ENCODE measurements at regions not wholly inside any gene's neighbourhood (a gene's known extent, or its start where the extent isn't known, plus 50 kb on each side); places are given as distances from the start of the nearest gene placed in this dataset.

DNA sequence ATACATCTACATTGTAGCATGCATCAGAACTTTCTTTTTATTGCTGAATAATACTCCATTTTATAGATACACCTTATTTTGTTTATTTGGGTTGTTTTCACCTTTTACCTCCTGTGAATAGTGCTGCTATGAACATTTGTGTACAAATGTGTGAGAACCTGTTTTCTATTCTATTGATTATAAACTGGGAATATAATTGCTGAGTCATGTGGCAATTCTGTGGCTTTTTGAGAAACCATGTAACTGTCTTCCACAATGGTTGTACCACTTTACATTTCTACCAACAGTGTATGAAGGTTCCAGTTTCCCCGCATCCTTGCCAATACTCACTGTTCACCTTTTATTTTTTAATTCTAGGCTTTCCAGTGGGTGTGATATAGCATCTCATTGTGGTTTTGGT is 138.6 kb upstream of the MBL2 start:
- Mint-ChIP-seq H3K4me3 (no peak overlapping the region), H3K9me3 (peaks cover 0 to 20% (median 7%) of the 10 kb centered on the region in 8 donors), H3K4me1 (no peaks in the 10 kb centered on the region), H3K27ac (no peak overlapping the region), H3K36me3 (no peaks in the 10 kb centered on the region), H3K27me3 (no peaks in the 10 kb centered on the region)
- DNase-seq, result no peak
- Histone ChIP-seq H3K9me3 (ENCODE audit: control insufficient read depth in 1 of 2, low read length in 2 of 2) (no peaks in the 10 kb centered on the region), H3K4me1 (ENCODE audit: insufficient read depth, low read length) (no peaks in the 10 kb centered on the region), H3K36me3 (ENCODE audit: insufficient read depth, low read length) (no peaks in the 10 kb centered on the region), H3K4me3 (ENCODE audit: low read length in 2 of 2) (no peak overlapping the region), H3K27ac (ENCODE audit: low read depth, low read length) (no peak overlapping the region), H3K27me3 (ENCODE audit: insufficient read depth, low read length) (no peaks in the 10 kb centered on the region)
- CTCF ChIA-PET (ENCODE audit: partially characterized antibody), result no interaction called here
- POLR2A ChIA-PET (ENCODE audit: partially characterized antibody), result no interaction called here
- intact Hi-C loops (cut with micrococcal nuclease), result no loop called here

DNA sequence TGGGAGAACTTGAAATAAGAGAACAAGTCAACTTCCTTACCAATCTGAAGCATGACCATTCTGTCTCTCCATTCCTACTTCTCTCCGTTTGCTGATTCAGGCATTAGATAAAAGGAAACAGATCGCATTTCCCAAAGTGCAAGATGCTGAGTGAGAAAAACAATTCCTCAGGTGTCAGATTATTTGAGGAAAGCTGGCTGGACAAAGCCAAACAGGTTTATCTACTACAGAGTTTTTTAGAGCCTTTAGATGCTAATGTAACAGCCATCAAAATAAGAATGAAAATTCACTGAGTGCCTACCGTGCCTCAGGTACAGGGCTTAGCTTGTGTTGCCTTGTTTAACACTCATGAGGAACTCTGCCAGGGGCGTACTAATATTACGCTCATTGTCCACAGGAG is 135.9 kb upstream of the MBL2 start:
- H3K4me3 Mint-ChIP-seq, result no peak overlapping the region
- ChIA-PET CTCF (ENCODE audit: partially characterized antibody) (no interaction called here), POLR2A (ENCODE audit: partially characterized antibody) (no interaction called here)

DNA sequence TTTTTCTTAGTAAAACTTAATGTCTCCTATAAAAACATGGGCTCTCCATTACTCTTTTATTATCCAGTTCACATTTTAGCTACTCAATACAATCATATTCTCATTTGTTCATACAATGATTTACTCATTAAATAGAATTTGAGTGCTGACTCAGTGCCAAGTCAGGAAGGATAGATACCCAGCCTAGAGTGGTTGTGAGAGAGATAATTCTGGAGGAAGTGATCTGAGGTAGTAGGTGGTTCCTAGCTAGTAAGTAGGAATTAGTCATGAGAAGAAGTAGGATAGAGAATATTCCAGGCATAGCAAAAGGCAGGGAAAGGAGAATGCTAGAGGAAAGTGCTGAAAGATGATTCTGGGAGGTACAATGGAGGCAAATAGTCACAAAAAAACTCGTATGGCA is 133.5 kb upstream of the MBL2 start:
- CTCF ChIA-PET (ENCODE audit: partially characterized antibody), result no interaction called here

More for the DNA sequence above, 135.9 kb upstream of the MBL2 start:
- intact Hi-C loops (cut with micrococcal nuclease), result no loop called here
- Histone ChIP-seq H3K9me3 (ENCODE audit: control insufficient read depth in 1 of 2, low read length in 2 of 2) (no peaks in the 10 kb centered on the region), H3K4me3 (ENCODE audit: low read length in 2 of 2) (no peak overlapping the region), H3K36me3 (ENCODE audit: insufficient read depth, low read length) (no peaks in the 10 kb centered on the region), H3K27ac (ENCODE audit: low read depth, low read length) (no peak overlapping the region), H3K4me1 (ENCODE audit: insufficient read depth, low read length) (no peaks in the 10 kb centered on the region), H3K27me3 (ENCODE audit: insufficient read depth, low read length) (no peaks in the 10 kb centered on the region)
- H3K4me1 Mint-ChIP-seq, result no peaks in the 10 kb centered on the region
- no peak for DNase-seq
- H3K27me3 Mint-ChIP-seq, result no peaks in the 10 kb centered on the region
- H3K27ac Mint-ChIP-seq, result no peak overlapping the region
- H3K36me3 Mint-ChIP-seq, result no peaks in the 10 kb centered on the region
- peaks cover 3 to 17% (median 9%) of the 10 kb centered on the region in 8 donors for H3K9me3 Mint-ChIP-seq

DNA sequence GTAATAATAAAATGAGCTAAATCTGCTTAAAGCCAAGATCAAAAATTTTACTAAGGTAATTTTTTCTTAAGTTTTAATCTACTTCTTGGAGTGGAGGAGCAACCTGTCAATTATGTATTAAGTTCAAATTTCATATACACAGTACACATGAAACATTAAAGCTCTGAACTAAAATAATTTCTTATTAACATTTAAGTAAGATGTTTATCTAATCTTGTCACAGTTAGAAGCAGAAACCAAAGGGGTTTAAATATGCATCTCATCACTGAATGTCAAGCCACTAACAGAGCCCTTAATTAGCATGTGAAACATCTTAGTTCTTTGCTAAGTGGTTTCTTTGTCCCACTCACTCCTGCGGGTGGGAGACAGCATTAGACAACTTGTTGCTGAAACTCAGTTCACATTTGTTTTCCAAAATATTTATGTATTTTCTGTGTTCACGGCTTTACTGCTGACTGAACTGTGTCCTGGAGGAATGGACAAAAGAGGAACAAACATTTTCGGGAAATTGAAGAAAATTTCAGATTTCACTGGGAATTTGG is 130.9 kb upstream of the MBL2 start:
- ChIA-PET POLR2A (ENCODE audit: partially characterized antibody) (no interaction called here), CTCF (ENCODE audit: partially characterized antibody) (no interaction called here)
- Histone ChIP-seq H3K4me3 (ENCODE audit: low read length in 2 of 2) (no peak overlapping the region), H3K27ac (ENCODE audit: low read depth, low read length) (no peak overlapping the region), H3K27me3 (ENCODE audit: insufficient read depth, low read length) (no peaks in the 10 kb centered on the region), H3K36me3 (ENCODE audit: insufficient read depth, low read length) (no peaks in the 10 kb centered on the region), H3K4me1 (ENCODE audit: insufficient read depth, low read length) (no peaks in the 10 kb centered on the region), H3K9me3 (ENCODE audit: control insufficient read depth in 1 of 2, low read length in 2 of 2) (no peaks in the 10 kb centered on the region)
- no peak overlapping the region for H3K4me3 Mint-ChIP-seq
- no peaks in the 10 kb centered on the region for H3K27me3 Mint-ChIP-seq
- no peaks in the 10 kb centered on the region for H3K36me3 Mint-ChIP-seq
- intact Hi-C loops (cut with micrococcal nuclease), result no loop called here
- H3K4me1 Mint-ChIP-seq, result no peaks in the 10 kb centered on the region
- DNase-seq, result no peak
- peaks cover 0 to 14% (median 11%) of the 10 kb centered on the region in 8 donors for H3K9me3 Mint-ChIP-seq
- H3K27ac Mint-ChIP-seq, result no peak overlapping the region

More for the DNA sequence above, 133.5 kb upstream of the MBL2 start:
- POLR2A ChIA-PET (ENCODE audit: partially characterized antibody), result no interaction called here
- H3K4me3 Mint-ChIP-seq, result no peak overlapping the region
- intact Hi-C loops (cut with micrococcal nuclease), result no loop called here
- no peak for DNase-seq
- Histone ChIP-seq H3K27me3 (ENCODE audit: insufficient read depth, low read length) (no peaks in the 10 kb centered on the region), H3K36me3 (ENCODE audit: insufficient read depth, low read length) (no peaks in the 10 kb centered on the region), H3K27ac (ENCODE audit: low read depth, low read length) (no peak overlapping the region), H3K9me3 (ENCODE audit: control insufficient read depth in 1 of 2, low read length in 2 of 2) (no peaks in the 10 kb centered on the region), H3K4me3 (ENCODE audit: low read length in 2 of 2) (no peak overlapping the region), H3K4me1 (ENCODE audit: insufficient read depth, low read length) (no peaks in the 10 kb centered on the region)
- H3K9me3 Mint-ChIP-seq, result peaks cover 3 to 13% (median 9%) of the 10 kb centered on the region in 8 donors
- no peak overlapping the region for H3K27ac Mint-ChIP-seq
- H3K36me3 Mint-ChIP-seq, result no peaks in the 10 kb centered on the region
- no peaks in the 10 kb centered on the region for H3K27me3 Mint-ChIP-seq
- no peaks in the 10 kb centered on the region for H3K4me1 Mint-ChIP-seq

DNA sequence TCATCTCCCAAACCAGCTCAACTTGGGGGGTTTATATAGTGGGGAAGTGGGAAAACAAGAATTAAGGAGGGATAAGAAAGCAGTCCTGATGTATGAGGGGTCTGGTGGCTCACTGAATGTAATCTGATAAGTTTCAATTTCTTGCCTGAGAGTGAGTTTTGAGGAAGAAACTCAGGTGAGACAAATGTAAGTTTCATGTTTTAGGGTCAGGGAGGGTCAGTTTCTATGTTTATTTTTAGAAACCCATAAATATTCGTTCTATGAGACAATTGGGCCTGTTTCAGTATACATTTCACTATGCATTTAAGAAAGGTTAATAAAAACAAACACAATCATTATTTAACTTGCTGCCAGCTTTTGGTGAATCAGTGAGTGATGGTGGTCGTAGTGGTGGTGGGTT is 128.0 kb upstream of the MBL2 start:
- Histone ChIP-seq H3K9me3 (ENCODE audit: control insufficient read depth in 1 of 2, low read length in 2 of 2) (no peaks in the 10 kb centered on the region), H3K27me3 (ENCODE audit: insufficient read depth, low read length) (no peaks in the 10 kb centered on the region), H3K4me3 (ENCODE audit: low read length in 2 of 2) (no peak overlapping the region), H3K4me1 (ENCODE audit: insufficient read depth, low read length) (no peaks in the 10 kb centered on the region), H3K36me3 (ENCODE audit: insufficient read depth, low read length) (no peaks in the 10 kb centered on the region), H3K27ac (ENCODE audit: low read depth, low read length) (no peak overlapping the region)
- ChIA-PET CTCF (ENCODE audit: partially characterized antibody) (no interaction called here), POLR2A (ENCODE audit: partially characterized antibody) (no interaction called here)
- DNase-seq, result no peak
- intact Hi-C loops (cut with micrococcal nuclease), result no loop called here
- H3K36me3 Mint-ChIP-seq, result no peaks in the 10 kb centered on the region
- no peaks in the 10 kb centered on the region for H3K27me3 Mint-ChIP-seq
- H3K4me3 Mint-ChIP-seq, result no peak overlapping the region
- H3K9me3 Mint-ChIP-seq, result peaks cover 0 to 18% (median 8%) of the 10 kb centered on the region in 8 donors
- H3K27ac Mint-ChIP-seq, result no peak overlapping the region
- H3K4me1 Mint-ChIP-seq, result no peaks in the 10 kb centered on the region

GRCh38 chr10:52897162-52897561 is 124.6 kb upstream of the MBL2 start:
- Mint-ChIP-seq H3K4me3 (no peak overlapping the region), H3K9me3 (peaks cover 0 to 20% (median 11%) of the 10 kb centered on the region in 8 donors), H3K36me3 (no peaks in the 10 kb centered on the region), H3K27ac (no peak overlapping the region), H3K4me1 (no peaks in the 10 kb centered on the region), H3K27me3 (no peaks in the 10 kb centered on the region)
- Histone ChIP-seq H3K4me3 (ENCODE audit: low read length in 2 of 2) (no peak overlapping the region), H3K27me3 (ENCODE audit: insufficient read depth, low read length) (no peaks in the 10 kb centered on the region), H3K4me1 (ENCODE audit: insufficient read depth, low read length) (no peaks in the 10 kb centered on the region), H3K9me3 (ENCODE audit: control insufficient read depth in 1 of 2, low read length in 2 of 2) (no peaks in the 10 kb centered on the region), H3K27ac (ENCODE audit: low read depth, low read length) (no peak overlapping the region), H3K36me3 (ENCODE audit: insufficient read depth, low read length) (no peaks in the 10 kb centered on the region)
- ChIA-PET CTCF (ENCODE audit: partially characterized antibody) (no interaction called here), POLR2A (ENCODE audit: partially characterized antibody) (no interaction called here)
- DNase-seq, result no peak
- intact Hi-C loops (cut with micrococcal nuclease), result no loop called here

DNA sequence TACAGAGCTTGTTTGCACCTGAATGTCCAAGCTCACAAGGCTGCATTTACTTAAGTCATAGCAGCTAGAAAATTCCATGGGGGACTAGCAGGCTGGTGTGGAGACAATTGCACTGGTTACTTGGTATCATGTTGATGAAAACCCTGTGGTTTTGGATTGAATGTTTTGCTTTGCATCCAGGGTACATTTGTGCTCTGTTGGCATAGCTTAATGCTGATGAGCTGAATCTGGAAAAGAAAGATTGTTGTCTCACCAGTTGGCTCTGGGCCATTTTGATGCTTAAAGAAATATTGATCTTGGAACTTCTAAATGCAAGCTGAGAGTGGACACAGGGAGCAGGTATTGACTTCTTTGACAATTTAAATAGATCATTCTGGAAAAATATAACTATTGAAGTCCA is 122.5 kb upstream of the MBL2 start:
- no peak overlapping the region for H3K4me3 ChIP-seq (ENCODE audit: low read length in 2 of 2)
- no peak overlapping the region for H3K27ac ChIP-seq (ENCODE audit: low read depth, low read length)
- no peaks in the 10 kb centered on the region for H3K9me3 ChIP-seq (ENCODE audit: control insufficient read depth in 1 of 2, low read length in 2 of 2)
- ChIA-PET CTCF (ENCODE audit: partially characterized antibody) (no interaction called here), POLR2A (ENCODE audit: partially characterized antibody) (no interaction called here)
- H3K4me1 ChIP-seq (ENCODE audit: insufficient read depth, low read length), result no peaks in the 10 kb centered on the region
- no peak overlapping the region for H3K4me3 Mint-ChIP-seq
- no peaks in the 10 kb centered on the region for H3K27me3 ChIP-seq (ENCODE audit: insufficient read depth, low read length)
- H3K27ac Mint-ChIP-seq, result no peak overlapping the region
- no peaks in the 10 kb centered on the region for H3K36me3 ChIP-seq (ENCODE audit: insufficient read depth, low read length)
- intact Hi-C loops (cut with micrococcal nuclease), result no loop called here
- no peaks in the 10 kb centered on the region for H3K27me3 Mint-ChIP-seq
- peaks cover 0 to 19% (median 6%) of the 10 kb centered on the region in 8 donors for H3K9me3 Mint-ChIP-seq
- no peaks in the 10 kb centered on the region for H3K4me1 Mint-ChIP-seq
- DNase-seq, result no peak
- no peaks in the 10 kb centered on the region for H3K36me3 Mint-ChIP-seq

DNA sequence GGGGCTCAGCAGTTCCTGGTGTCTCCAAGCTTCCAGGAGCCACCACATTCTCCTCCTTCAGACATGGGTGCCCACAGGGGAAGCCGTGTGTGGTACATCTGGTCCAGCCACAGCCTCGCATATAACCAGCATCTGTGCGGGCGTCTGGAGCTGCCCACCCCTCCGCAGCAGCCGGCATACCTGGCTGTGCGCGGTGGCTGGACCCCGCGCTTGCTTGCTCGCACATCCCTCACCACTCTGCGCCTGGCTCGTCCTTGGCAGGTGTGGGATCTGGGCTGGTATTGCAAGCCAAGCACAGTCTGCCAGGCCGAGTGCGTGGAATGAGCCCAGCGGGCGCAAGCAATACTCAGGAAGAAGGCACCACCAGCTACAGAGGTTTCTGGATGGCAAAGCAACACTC is 117.7 kb upstream of the MBL2 start:
- Mint-ChIP-seq H3K27ac (no peak overlapping the region), H3K36me3 (no peaks in the 10 kb centered on the region), H3K27me3 (no peaks in the 10 kb centered on the region), H3K4me1 (no peaks in the 10 kb centered on the region), H3K9me3 (peaks cover 0 to 15% (median 7%) of the 10 kb centered on the region in 8 donors), H3K4me3 (no peak overlapping the region)
- no peaks in the 10 kb centered on the region for H3K27me3 ChIP-seq (ENCODE audit: insufficient read depth, low read length)
- H3K4me1 ChIP-seq (ENCODE audit: insufficient read depth, low read length), result no peaks in the 10 kb centered on the region
- no peak overlapping the region for H3K4me3 ChIP-seq (ENCODE audit: low read length in 2 of 2)
- no peak overlapping the region for H3K27ac ChIP-seq (ENCODE audit: low read depth, low read length)
- CTCF ChIA-PET (ENCODE audit: partially characterized antibody), result no interaction called here
- intact Hi-C loops (cut with micrococcal nuclease), result no loop called here
- POLR2A ChIA-PET (ENCODE audit: partially characterized antibody), result no interaction called here
- no peaks in the 10 kb centered on the region for H3K9me3 ChIP-seq (ENCODE audit: control insufficient read depth in 1 of 2, low read length in 2 of 2)
- no peaks in the 10 kb centered on the region for H3K36me3 ChIP-seq (ENCODE audit: insufficient read depth, low read length)
- no peak for DNase-seq

Measured in CD4-positive, alpha-beta memory T cell (primary cell).